Body of pancreas (tissue), 4 donors: ENCODE measurements at regions not wholly inside any gene's neighbourhood (a gene's known extent, or its start where the extent isn't known, plus 50 kb on each side); places are given as distances from the start of the nearest gene placed in this dataset.

ENCODE experiments used
- ATAC-seq: fragments of 150-250 bp; one replicate; pipeline ENCODE4 v1.9.1; 2016
- DNase-seq, 4 donors: peaks; one replicate each; pipeline ENCODE4 v3.0.0-alpha.2; 2019
- H3K27ac ChIP-seq, 4 donors: fragments of 200-600 bp; sonication (generic); 1 replicate in 3 of 4; 2 replicates in 1 of 4; pipeline versions ENCODE4 v1.5.1 to v1.6.1; 2016 to 2019; ENCODE audit warnings: mild to moderate bottlenecking in 1 of 4, mixed read lengths in 1 of 4, moderate library complexity in 1 of 4
- H3K27me3 ChIP-seq, 2 donors: fragments of 200-600 bp; sonication (generic); one replicate each; pipeline ENCODE4 v1.6.0; 2016; ENCODE audit warnings: mild to moderate bottlenecking in 1 of 2
- H3K36me3 ChIP-seq, 2 donors: fragments of 200-600 bp; sonication (generic); replicated peaks in 1 of 2; 2 replicates each; pipeline ENCODE4 v1.5.1; 2016; ENCODE audit warnings: low read depth in 2 of 2; ENCODE audit not compliant: insufficient read depth in 1 of 2
- H3K4me1 ChIP-seq: fragments of 200-600 bp; sonication (generic); one replicate; pipeline ENCODE4 v1.6.0; 2016
- H3K4me3 ChIP-seq, 2 donors: fragments of 200-600 bp; sonication (generic); 1 replicate in 1 of 2; 2 replicates in 1 of 2; pipeline ENCODE4 v1.5.1; 2016 to 2019
- H3K9me3 ChIP-seq, 3 donors: fragments of 200-600 bp; sonication (generic); 1 replicate in 2 of 3; 2 replicates in 1 of 3; pipeline ENCODE4 v1.5.1; 2016
- CTCF ChIP-seq, 7 experiments: fragments of 450-650 bp in 4 of 7; fragments of 200-600 bp in 3 of 7; sonication (generic) in 3 of 7; IDR thresholded peaks; one replicate each; pipeline ENCODE4 v1.5.1; 2016 to 2019; ENCODE audit warnings: antibody characterized with exemption in 7 of 7
- POLR2A ChIP-seq, 3 donors: fragments of 450-650 bp; IDR thresholded peaks; one replicate each; pipeline ENCODE4 v1.6.1; 2016; ENCODE audit warnings: antibody characterized with exemption in 3 of 3, mild to moderate bottlenecking in 2 of 3
- WGBS, 2 donors: methylation state at CpG; one replicate each; pipeline ENCODE4 v1.1.5; 2017; 5-methylcytosine and 5-hydroxymethylcytosine counted together
- intact Hi-C: fragments of 100-400 bp; cut with DNase I; formaldehyde crosslinking; loops from one replicate; pipeline ENCODE4 v1.15.1; 2023

- ATAC-seq (no peak), DNase-seq (no peak)
- Histone ChIP-seq H3K4me1 (no peaks in the 10 kb centered on the region), H3K36me3 (no peaks in the 10 kb centered on the region), H3K27me3 (no peaks in the 10 kb centered on the region), H3K27ac (no peak overlapping the region), H3K9me3 (no peaks in the 10 kb centered on the region), H3K4me3 (no peak overlapping the region)
- no peak for TF ChIP-seq CTCF (IDR thresholded peaks at IDR 0.05)
- no peak for TF ChIP-seq POLR2A (IDR thresholded peaks at IDR 0.05)
- intact Hi-C loops: no loop called here
- WGBS, 2 donors: 73 to 80% methylated on average over 3 of the region's 3 CpGs
Measured at GRCh38 chr9:14522627-14523379, 170.4 kb downstream of the ZDHHC21 start.

GRCh38 chr9:14520341-14520740, 172.9 kb downstream of the ZDHHC21 start:
- no peak overlapping the region for H3K4me3 ChIP-seq
- H3K4me1 ChIP-seq: no peaks in the 10 kb centered on the region
- ATAC-seq (no peak), DNase-seq (no peak)
- H3K9me3 ChIP-seq: no peaks in the 10 kb centered on the region
- WGBS, 2 donors: 74 to 83% methylated on average over 2 of the region's 2 CpGs
- intact Hi-C loops: no loop called here
- no peaks in the 10 kb centered on the region for H3K36me3 ChIP-seq
- H3K27ac ChIP-seq: no peak overlapping the region
- no peaks in the 10 kb centered on the region for H3K27me3 ChIP-seq
- no peak for TF ChIP-seq POLR2A (IDR thresholded peaks at IDR 0.05)

GRCh38 chr9:14517154-14517906, 175.9 kb downstream of the ZDHHC21 start:
- intact Hi-C loops: no loop called here
- 70 to 82% methylated on average over 4 of the region's 4 CpGs for WGBS, 2 donors
- no peak overlapping the region for H3K27ac ChIP-seq

GRCh38 chr9:14516656-14517055, 176.6 kb downstream of the ZDHHC21 start:
- TF ChIP-seq POLR2A (IDR thresholded peaks at IDR 0.05): no peak
- no peak for TF ChIP-seq CTCF (IDR thresholded peaks at IDR 0.05)
- WGBS, 2 donors: 72 to 78% methylated on average over 2 of the region's 2 CpGs
- DNase-seq (no peak), ATAC-seq (no peak)
- Histone ChIP-seq H3K36me3 (no peaks in the 10 kb centered on the region), H3K4me3 (no peak overlapping the region), H3K4me1 (no peaks in the 10 kb centered on the region), H3K27ac (no peak overlapping the region), H3K27me3 (no peaks in the 10 kb centered on the region), H3K9me3 (no peaks in the 10 kb centered on the region)
- intact Hi-C loops: no loop called here

More at GRCh38 chr9:14517154-14517906, 175.9 kb downstream of the ZDHHC21 start:
- DNase-seq (no peak), ATAC-seq (no peak)
- H3K9me3 ChIP-seq: no peaks in the 10 kb centered on the region
- H3K27me3 ChIP-seq: no peaks in the 10 kb centered on the region
- no peak for TF ChIP-seq POLR2A (IDR thresholded peaks at IDR 0.05)
- no peak for TF ChIP-seq CTCF (IDR thresholded peaks at IDR 0.05)
- H3K4me1 ChIP-seq: no peaks in the 10 kb centered on the region
- no peaks in the 10 kb centered on the region for H3K36me3 ChIP-seq
- H3K4me3 ChIP-seq: no peak overlapping the region

- no peaks in the 10 kb centered on the region for H3K36me3 ChIP-seq
- intact Hi-C loops: no loop called here
- no peaks in the 10 kb centered on the region for H3K4me1 ChIP-seq
- H3K27ac ChIP-seq: no peak overlapping the region
- DNase-seq (no peak), ATAC-seq (no peak)
- no peak overlapping the region for H3K4me3 ChIP-seq
- no peak for TF ChIP-seq CTCF (IDR thresholded peaks at IDR 0.05)
- no peak for TF ChIP-seq POLR2A (IDR thresholded peaks at IDR 0.05)
- H3K9me3 ChIP-seq: no peaks in the 10 kb centered on the region
- no peaks in the 10 kb centered on the region for H3K27me3 ChIP-seq
- WGBS, 2 donors: 69 to 76% methylated on average over 8 to 16 of the region's 16 CpGs
Measured at GRCh38 chr9:14515571-14516198, 177.5 kb downstream of the ZDHHC21 start.
